ENCODE measurements at regions not wholly inside any gene's neighbourhood (a gene's known extent, or its start where the extent isn't known, plus 50 kb on each side); places are given as distances from the start of the nearest gene placed in this dataset.

DNA sequence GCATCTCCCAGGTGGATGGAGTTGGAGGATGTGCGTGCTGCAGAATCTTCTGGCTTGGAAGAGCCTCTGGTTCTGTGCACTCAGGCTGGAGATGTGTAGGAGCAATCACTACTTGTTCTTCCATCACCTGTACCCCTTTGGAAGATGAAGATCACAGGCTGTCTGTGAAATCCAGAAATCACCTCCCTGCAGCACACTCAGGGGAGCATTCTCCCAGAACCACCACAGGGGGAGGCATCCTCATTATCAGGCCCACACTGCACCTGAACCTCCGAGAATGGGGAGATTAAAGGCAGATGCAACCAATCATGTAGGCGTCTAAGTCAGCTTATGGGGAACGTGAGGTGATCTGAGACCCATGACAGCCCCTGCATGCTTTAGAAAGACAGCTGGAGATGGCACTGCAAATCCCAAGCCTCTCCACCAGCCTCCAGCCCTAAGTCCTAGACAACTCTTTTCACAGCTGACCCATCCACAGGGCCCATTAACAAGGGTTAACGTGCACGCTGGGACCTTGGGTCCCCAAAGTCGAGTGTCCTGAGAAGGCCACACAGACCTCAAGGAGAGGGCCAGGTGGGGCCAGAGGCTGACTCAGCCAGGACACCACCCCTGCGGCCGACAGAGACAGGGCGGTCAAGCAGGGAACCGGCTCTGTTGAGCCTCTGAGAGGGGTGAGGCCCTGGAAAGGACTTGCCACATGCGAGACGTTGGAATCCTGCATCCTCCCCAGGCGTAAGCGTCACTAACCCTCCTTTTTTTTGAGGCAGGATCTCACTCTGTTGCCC lies 314.9 kb downstream of the EIPR1 start:
- DNase-seq (ENCODE audit: low read depth) = no peak

- no peak for DNase-seq (ENCODE audit: low read depth)
Measured at GRCh38 chr2:3060049-3060448, 317.6 kb downstream of the EIPR1 start.

GRCh38 chr2:3059141-3059925 lies 318.3 kb downstream of the EIPR1 start:
- DNase-seq (ENCODE audit: low read depth) = no peak

DNA sequence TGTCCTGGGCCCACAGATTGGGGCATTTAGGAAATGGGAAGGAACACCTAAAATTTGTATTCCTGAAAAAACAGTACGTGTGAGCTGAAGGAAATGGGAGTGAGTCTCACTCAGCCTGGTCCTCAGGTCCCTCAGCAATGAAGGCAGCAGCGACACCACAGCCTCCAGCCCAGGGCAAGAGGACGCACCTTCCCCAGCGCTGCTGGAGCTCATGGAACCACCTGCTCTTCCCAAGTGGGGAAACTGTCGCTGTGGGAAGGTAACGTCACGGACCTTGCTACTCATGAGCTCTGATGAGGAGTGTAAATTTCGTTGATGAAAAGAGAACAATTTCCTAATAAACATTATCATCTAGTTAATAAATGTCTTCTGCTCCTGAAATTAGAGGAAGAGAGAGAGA lies 323.6 kb downstream of the EIPR1 start:
- no peak for DNase-seq (ENCODE audit: low read depth)

DNA sequence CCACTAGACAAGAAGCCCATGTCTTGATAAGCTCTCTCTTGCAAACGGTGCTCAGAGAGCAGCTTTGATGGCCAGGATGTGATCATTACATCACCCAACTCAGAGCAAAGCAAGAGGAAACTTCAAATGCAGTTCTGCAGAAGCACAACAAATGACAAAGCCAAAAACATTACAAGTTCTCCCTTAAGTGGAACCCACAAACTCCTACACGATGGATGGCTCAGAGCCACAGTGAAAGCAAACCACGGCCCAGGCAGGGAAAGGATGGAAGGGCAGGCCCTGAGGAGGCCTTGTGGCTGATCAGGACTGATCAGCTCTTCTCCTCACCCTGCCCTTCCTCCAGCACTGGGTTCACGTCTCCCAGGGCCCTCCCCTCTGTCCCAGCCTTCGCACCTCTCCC lies 326.4 kb downstream of the EIPR1 start:
- DNase-seq (ENCODE audit: low read depth) = no peak

DNA sequence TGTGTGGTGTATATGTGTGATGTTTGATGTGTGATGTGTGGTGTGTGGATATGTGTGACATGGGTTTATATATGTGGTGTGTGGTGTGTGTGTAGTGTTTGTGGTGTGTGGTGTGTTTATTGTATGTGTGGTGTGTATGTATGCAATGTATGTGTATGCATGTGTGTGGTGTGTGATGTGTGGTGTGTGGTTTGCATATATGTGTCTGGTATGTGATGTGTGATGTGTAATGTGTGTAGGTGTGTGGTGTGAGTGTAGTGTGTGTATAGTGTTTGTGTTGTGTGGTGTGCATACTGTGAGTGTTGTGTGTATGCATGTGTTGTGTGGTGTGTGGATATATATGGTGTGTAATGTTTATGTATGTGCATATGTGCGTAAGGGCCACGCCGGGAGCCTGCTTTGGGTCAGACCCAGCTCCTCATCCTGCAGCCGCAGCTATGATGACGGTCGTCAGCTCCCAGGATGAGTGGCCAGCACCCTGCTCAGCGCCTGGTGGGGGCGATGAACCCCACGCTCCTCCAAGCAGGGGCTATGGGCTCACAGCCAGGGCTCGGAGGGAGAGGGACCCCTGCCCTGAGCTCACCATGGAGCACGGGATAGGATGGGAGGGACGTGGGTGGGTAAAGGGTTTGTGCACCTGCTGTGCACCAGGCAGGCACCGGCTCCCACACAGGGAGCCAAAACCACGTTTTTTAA lies 331.3 kb downstream of the EIPR1 start:
- DNase-seq (ENCODE audit: low read depth) = no peak

GRCh38 chr2:3045318-3045921 lies 332.2 kb downstream of the EIPR1 start:
- DNase-seq (ENCODE audit: low read depth) = no peak

DNA sequence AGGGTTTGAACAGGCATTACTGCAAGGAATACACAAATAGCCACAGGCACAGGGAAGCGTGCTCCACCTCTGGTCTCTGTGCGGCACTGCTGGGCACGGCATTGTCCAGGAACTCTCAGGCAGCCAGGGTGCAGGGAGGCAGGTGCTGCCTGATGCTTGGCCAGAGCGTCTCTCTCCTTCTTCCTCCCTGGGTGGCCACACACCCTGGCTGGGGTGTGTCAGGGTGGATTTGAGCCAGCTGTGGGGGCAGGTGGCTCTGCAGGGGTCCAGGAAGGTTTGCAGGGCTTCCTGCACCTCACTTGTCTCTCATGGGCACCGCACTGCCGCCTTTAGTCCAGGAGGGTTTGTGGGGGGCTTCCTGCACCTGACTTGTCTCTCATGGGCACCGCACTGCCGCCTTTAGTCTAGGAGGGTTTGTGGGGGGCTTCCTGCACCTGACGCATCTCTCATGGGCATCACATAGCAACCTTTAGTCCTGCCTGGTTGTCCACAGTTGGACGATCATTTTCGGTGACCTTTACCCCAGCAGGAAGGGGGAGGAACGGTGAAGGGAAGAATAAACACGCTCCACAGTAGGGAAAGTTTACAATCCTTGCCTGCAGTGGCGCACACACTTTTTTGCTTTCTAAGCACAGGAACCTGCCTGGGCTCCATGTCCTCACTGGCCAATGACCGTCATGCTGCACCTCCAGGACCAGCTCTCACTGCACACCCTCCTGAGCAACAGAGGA lies 332.9 kb downstream of the EIPR1 start:
- DNase-seq (ENCODE audit: low read depth) = no peak

- no peak for DNase-seq (ENCODE audit: low read depth)
Measured at GRCh38 chr2:3043726-3044125, 333.9 kb downstream of the EIPR1 start.

DNA sequence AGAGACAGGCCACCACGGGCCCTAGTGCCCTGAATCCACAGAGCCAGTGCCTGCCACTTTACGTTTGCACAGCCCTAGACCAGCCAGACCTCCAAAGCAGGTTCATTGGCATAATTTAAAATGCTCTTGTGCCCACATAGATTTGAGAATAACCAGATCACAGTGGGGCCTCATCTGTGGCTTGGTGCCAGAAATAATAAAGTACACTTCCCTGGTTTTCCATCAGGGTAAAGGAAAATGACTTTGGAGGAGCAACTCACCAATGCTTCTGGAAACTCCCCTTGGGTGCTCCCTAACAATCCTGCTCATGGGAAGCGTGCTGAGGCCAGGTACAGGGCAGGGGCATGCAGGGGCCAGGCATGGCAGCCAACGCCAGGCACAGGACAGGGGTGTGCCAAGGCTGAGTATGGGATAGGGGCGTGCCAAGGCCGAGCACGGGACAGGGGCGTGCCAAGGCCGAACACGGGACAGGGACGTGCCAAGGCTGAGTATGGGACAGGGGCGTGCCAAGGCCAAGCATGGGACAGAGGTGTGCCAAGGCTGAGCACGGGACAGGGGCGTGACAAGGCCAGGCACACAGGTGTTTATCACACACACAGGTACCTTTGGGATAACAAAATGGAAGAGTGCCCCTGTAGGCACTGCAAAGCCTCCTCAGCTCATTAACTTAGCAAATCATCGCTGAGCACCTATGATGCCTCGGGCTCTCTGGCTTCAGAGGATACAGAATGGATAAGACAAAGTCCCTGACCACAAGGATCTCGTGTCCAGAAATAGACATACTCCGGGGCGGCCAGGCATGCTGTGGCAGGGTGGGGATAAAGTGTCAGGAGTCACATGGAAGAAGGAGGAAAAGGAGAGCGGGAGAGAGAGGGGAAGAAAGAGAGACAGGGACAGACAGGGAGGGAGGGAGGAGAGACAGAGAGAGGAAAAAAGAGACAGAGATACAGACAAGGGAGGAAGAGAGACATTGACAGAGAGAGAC lies 334.7 kb downstream of the EIPR1 start:
- DNase-seq (ENCODE audit: low read depth) = no peak

GRCh38 chr2:3041841-3042600 lies 335.6 kb downstream of the EIPR1 start:
- DNase-seq (ENCODE audit: low read depth) = peak; percentile 13

GRCh38 chr2:3041246-3041645 lies 336.4 kb downstream of the EIPR1 start:
- no peak for DNase-seq (ENCODE audit: low read depth)

- peak; percentile 5 for DNase-seq (ENCODE audit: low read depth)
Measured at GRCh38 chr2:3040496-3041140, 337.0 kb downstream of the EIPR1 start.

DNA sequence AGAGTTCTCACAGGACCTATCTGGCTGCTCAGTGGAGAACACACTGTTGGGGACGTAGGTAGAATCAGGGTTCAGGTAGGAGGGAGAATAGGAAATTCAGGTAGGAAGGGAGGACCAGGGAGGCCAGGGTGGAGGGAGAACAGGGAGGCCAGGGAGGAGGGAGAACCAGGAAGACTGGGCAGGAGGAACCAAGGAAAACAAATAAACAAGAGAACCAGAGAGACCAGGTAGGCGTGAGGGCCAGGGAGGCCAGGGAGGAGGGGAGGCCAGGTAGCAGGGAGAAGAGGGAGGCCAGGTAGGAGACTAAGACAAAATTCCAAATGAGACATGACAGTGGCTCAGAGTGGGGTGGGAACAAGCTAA lies 337.6 kb downstream of the EIPR1 start:
- no peak for DNase-seq (ENCODE audit: low read depth)

- no peak for DNase-seq (ENCODE audit: low read depth)
Measured at GRCh38 chr2:3039188-3040065, 338.2 kb downstream of the EIPR1 start.

DNA sequence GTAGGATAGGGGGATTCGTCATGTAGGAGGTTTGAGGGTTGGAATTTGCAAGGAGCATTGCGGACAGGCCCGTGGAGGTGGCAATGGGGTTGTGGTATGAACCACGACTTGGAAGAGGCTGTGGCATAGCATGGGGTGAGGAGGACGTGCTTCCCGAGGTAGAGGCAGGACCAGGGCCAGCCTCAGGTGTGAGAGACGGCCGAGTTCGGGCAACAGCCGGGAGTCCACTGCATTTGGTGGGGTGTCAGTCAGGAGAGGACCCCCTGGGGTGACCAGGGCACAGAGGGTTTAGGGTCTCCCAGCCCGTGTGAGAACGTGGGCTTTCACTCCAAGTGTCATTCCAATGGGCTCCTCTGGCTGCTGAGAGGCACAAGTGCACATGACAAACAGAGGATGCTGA lies 339.0 kb downstream of the EIPR1 start:
- no peak for DNase-seq (ENCODE audit: low read depth)

DNA sequence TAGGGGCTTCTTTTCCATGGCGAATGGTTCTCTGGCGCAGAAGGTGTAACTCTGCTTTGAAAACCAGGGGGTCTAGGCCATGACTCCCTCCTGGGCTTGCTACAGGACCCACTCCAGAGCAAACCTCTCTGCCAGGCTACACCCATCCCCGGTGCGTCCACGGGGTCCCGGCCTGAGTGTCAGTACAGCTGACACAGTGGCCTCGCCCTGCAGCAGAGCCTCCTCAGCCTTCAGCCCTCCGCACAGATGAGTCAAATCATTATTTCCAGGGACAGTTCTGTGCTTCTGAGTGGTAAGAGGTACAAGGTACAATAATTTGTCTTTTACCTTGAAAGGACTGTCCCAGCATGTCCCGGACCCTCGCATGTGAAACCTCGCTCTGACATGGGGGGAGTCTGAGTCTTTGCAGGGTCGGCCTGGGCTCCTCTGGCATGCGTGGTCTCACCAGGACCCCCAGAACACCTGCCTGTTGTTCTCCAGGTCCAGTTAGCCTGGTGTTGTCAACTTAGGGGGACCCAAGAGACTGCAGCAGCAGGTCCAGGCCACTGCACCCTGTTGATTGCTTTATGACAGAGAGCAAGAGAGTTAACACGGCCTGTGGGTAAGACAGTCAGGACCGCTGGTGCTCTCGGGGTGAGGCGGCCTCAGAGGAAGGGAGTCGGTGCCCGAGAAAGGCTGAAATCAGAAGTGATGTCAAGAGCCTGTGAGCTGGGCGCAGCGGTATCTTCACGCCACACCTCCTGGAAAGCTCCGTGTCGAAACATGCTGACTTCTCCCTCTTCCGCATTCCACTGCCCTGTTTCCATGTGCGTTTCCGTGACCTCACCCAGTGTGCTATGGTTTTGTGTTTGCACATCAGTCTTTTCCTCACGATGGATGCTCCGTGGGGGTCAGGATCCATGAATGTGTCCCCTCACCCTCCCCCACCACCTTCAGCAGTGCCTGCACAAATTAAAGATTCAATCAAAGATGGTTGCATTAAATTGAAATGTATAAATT lies 340.1 kb downstream of the EIPR1 start:
- DNase-seq (ENCODE audit: low read depth) = no peak
